Upper lobe of right lung (tissue), 1 donor: ENCODE measurements at regions not wholly inside any gene's neighbourhood (a gene's known extent, or its start where the extent isn't known, plus 50 kb on each side); places are given as distances from the start of the nearest gene placed in this dataset.
"Not testable (repeated sequence)": the region's sequence is repeated elsewhere in the genome, so short reads cannot be mapped to it uniquely, and the experiment has no call there.

Experiments used
- ATAC-seq: fragments of 200-7000 bp; cut with Tn5 transposase; one replicate; pipeline ENCODE4 v1.9.1; 2020; ENCODE audit warnings: mild to moderate bottlenecking, moderate library complexity
- DNase-seq: peaks from one replicate; pipeline ENCODE4 v3.0.0-alpha.2; 2020
- H3K27ac ChIP-seq: fragments of 200-600 bp; one replicate; pipeline ENCODE4 v1.8.0; 2022
- H3K27me3 ChIP-seq: fragments of 200-600 bp; one replicate; pipeline ENCODE4 v1.8.0; 2022; ENCODE audit warnings: mild to moderate bottlenecking
- H3K36me3 ChIP-seq: fragments of 200-600 bp; one replicate; pipeline ENCODE4 v1.8.0; 2022
- H3K4me1 ChIP-seq: fragments of 200-600 bp; one replicate; pipeline ENCODE4 v1.8.0; 2022
- H3K4me3 ChIP-seq: fragments of 200-600 bp; one replicate; pipeline ENCODE4 v1.8.0; 2022; ENCODE audit warnings: mild to moderate bottlenecking
- H3K9me3 ChIP-seq: fragments of 200-600 bp; one replicate; pipeline ENCODE4 v1.8.0; 2022
- intact Hi-C: fragments of 100-400 bp; cut with DNase I; formaldehyde crosslinking; loops from one replicate; pipeline ENCODE4 v1.11.0; 2022
- TF ChIP-seq, protein P1 (sequence below): fragments of 200-600 bp; IDR thresholded peaks from one replicate; pipeline ENCODE4 v1.8.0; 2022; ENCODE audit warnings: antibody characterized with exemption
- donor health status: DM: no; HTN: yes; CAD: no; lungs with severe emphysema.

DNA sequence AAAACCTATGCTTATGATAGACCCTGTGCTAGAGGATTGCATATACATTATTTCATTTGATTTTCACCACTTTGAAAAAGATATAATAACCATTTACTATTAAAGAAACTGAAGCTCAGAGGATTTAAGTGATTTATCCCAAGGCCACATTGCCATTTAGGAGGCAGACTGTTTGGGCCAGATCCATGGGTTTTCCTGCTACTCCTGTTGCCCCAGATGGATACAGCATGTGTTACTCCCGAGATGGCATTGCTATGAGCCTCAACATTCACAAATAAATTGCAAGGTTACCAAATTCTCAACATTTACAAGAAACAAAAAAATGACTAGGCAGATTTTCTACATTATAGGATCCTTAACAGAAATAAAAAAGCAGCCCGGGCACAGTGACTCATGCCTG, 322.1 kb upstream of the SOX9 start:
- TF ChIP-seq, protein P1, sequence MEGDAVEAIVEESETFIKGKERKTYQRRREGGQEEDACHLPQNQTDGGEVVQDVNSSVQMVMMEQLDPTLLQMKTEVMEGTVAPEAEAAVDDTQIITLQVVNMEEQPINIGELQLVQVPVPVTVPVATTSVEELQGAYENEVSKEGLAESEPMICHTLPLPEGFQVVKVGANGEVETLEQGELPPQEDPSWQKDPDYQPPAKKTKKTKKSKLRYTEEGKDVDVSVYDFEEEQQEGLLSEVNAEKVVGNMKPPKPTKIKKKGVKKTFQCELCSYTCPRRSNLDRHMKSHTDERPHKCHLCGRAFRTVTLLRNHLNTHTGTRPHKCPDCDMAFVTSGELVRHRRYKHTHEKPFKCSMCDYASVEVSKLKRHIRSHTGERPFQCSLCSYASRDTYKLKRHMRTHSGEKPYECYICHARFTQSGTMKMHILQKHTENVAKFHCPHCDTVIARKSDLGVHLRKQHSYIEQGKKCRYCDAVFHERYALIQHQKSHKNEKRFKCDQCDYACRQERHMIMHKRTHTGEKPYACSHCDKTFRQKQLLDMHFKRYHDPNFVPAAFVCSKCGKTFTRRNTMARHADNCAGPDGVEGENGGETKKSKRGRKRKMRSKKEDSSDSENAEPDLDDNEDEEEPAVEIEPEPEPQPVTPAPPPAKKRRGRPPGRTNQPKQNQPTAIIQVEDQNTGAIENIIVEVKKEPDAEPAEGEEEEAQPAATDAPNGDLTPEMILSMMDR: no peak
- ATAC-seq: no peak
- Histone ChIP-seq H3K9me3 (no peaks in the 10 kb centered on the region), H3K36me3 (no peaks in the 10 kb centered on the region), H3K4me1 (no peaks in the 10 kb centered on the region), H3K4me3 (no peak overlapping the region), H3K27ac (no peak overlapping the region), H3K27me3 (no peaks in the 10 kb centered on the region)
- no peak for DNase-seq
- intact Hi-C loops: no loop called here

DNA sequence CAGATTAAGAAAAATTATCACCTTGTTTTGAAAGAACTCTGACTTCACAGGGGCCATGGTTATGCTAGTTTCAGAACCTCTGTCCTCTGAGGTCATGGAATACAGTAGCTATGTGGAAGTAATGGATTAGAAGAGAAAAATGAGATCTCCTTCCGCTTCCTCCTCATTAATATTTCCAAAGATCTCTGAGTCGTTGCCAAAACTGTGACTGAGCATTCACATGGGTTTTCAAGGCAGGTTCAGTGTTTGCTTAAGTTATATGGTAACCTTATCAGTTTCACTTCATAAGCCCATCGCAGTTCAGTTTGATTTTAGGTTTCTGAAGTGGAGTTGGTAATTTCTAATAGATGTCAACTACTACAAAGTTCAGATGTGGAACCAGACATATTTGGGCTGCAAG, 321.2 kb upstream of the SOX9 start:
- H3K9me3 ChIP-seq: no peaks in the 10 kb centered on the region
- H3K4me1 ChIP-seq: no peaks in the 10 kb centered on the region
- H3K27ac ChIP-seq: no peak overlapping the region
- no peaks in the 10 kb centered on the region for H3K27me3 ChIP-seq
- intact Hi-C loops: no loop called here
- TF ChIP-seq, protein P1: no peak
- H3K4me3 ChIP-seq: no peak overlapping the region
- H3K36me3 ChIP-seq: no peaks in the 10 kb centered on the region
- ATAC-seq (no peak), DNase-seq (no peak)

DNA sequence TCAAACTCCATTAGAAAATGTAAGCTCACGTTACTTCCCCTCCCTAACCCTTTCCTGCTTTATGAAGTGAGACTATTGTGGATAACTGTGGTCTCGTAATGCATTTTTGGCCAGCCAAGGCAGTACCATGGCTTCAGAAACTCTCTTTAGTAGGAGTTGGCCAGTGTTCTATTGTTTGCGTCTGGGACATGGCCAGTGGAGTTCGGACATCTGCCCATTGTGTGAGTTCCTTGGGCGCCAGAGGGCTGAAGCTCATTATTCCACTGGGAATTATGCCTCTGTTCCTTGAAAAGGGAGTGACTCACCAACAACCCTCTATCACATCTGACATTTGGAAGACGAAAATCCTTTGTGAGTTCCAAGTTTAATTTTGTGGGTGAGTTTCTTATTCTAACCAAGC, 319.5 kb upstream of the SOX9 start:
- intact Hi-C loops: no loop called here
- Histone ChIP-seq H3K9me3 (no peaks in the 10 kb centered on the region), H3K4me3 (no peak overlapping the region), H3K27me3 (no peaks in the 10 kb centered on the region), H3K27ac (no peak overlapping the region), H3K4me1 (no peaks in the 10 kb centered on the region), H3K36me3 (no peaks in the 10 kb centered on the region)
- TF ChIP-seq, protein P1: no peak
- no peak for ATAC-seq
- DNase-seq: no peak

DNA sequence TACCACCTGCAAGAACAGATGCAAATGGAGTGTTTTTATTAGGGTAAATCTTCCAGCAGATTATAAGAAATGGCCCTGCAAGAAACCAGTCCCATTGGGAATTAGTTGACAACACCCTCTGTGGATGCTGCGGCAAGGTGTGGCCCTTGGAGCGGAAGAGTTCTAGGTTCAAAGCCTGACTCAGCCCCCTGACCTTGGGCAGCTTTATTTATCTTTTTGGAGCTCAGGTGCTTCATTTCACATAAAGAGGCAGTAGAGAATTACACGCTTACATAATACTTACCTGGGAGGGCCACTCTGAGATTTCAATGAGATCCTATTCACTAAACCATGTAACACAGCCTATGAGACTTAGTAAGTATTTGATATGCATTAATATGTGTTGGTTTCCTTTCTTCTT, 318.2 kb upstream of the SOX9 start:
- H3K4me3 ChIP-seq: no peak overlapping the region
- no peaks in the 10 kb centered on the region for H3K27me3 ChIP-seq
- TF ChIP-seq, protein P1: no peak
- intact Hi-C loops: no loop called here
- DNase-seq (no peak), ATAC-seq (no peak)
- H3K9me3 ChIP-seq: no peaks in the 10 kb centered on the region
- H3K4me1 ChIP-seq: no peaks in the 10 kb centered on the region
- H3K36me3 ChIP-seq: no peaks in the 10 kb centered on the region
- no peak overlapping the region for H3K27ac ChIP-seq

DNA sequence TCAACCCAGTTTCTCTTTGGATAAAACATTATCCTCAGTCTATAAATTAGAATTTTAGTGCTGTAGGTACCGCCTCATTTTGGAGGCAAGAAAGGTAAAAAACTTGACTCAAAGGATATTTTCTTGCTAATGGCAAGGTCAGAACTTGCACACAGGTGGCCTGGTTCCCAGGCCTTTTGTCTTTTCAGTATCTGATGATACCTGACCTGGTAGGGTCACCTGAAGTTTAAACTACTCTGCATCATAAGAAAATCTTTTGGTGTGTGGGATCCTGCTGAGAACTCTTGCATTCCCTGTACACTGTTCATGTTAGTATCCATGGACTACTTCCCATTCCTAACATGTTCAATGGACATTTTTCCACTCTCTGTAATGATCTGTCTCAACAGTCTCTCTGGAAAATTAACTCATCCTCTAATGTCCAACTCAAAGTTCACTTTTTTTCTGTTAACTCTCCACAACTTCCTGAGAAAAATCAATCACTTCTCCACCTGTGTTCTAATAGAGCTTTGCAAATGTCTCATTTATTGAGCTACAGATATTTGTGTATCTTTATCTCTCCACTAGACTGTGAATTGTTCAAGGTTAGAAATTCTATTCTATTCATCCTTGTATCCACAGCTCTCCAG, 317.1 kb upstream of the SOX9 start:
- no peak for DNase-seq
- Histone ChIP-seq H3K27ac (no peak overlapping the region), H3K4me3 (no peak overlapping the region), H3K27me3 (no peaks in the 10 kb centered on the region), H3K36me3 (no peaks in the 10 kb centered on the region), H3K4me1 (no peaks in the 10 kb centered on the region), H3K9me3 (no peaks in the 10 kb centered on the region)
- TF ChIP-seq, protein P1: no peak
- no peak for ATAC-seq
- intact Hi-C loops: no loop called here

DNA sequence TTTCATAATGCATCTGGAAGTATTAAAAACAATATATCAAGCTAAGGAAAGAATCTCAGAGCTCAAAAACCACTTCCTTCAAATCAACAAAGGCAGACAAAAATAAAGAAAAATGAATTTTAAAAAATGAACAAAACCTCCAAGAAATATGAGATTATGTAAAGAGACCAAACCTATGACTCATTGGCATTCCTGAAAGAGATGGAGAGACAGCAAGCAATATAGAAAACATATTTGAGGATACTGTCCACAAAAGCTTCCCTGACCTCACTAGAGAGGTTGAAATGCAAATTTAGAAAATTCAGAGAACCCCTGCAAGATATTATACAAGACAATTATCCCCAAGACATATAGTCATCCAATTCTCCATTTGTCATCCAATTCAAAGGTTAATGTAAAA, 311.3 kb upstream of the SOX9 start:
- TF ChIP-seq, protein P1: no peak
- no peak overlapping the region for H3K27ac ChIP-seq
- no peaks in the 10 kb centered on the region for H3K9me3 ChIP-seq
- no peaks in the 10 kb centered on the region for H3K4me1 ChIP-seq
- ATAC-seq (no peak), DNase-seq (no peak)
- H3K4me3 ChIP-seq: no peak overlapping the region
- no peaks in the 10 kb centered on the region for H3K36me3 ChIP-seq
- intact Hi-C loops: no loop called here
- H3K27me3 ChIP-seq: no peaks in the 10 kb centered on the region

DNA sequence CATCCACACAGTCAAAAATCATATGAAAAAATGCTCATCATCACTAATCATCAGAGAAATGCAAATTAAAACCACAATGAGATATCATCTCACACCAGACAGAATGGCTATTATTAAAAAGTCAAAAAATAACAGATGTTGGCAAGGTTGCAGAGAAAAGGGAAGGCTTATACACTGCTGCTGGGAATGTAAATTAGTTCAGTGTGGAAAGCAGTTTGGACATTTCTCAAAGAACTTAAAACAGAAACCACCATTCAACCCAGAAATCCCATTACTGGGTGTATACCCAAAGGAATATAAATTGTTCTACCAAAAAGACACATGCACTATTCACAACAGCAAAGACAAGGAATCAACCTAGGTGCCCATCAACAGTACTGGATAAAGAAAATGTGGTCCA, 307.0 kb upstream of the SOX9 start:
- H3K36me3 ChIP-seq, H3K27me3 ChIP-seq, H3K9me3 ChIP-seq, ATAC-seq, H3K4me1 ChIP-seq, intact Hi-C loops, DNase-seq, H3K27ac ChIP-seq, H3K4me3 ChIP-seq: not testable (repeated sequence)
